ENCODE measurements at regions not wholly inside any gene's neighbourhood (a gene's known extent, or its start where the extent isn't known, plus 50 kb on each side); places are given as distances from the start of the nearest gene placed in this dataset.

- Histone ChIP-seq H3K4me3 (no peak overlapping the region), H3K9me3 (no peaks in the 10 kb centered on the region), H3K4me1 (no peaks in the 10 kb centered on the region), H3K27me3 (no peaks in the 10 kb centered on the region), H3K27ac (no peak overlapping the region), H3K36me3 (no peaks in the 10 kb centered on the region)
- DNase-seq (no peak), ATAC-seq (no peak)
- no peak for TF ChIP-seq CTCF (IDR thresholded peaks at IDR 0.05)
- intact Hi-C loops (cut with DNase I) = no loop called here
- WGBS, 2 donors = 77 to 79% methylated on average over 7 of the region's 7 CpGs
Measured at GRCh38 chr9:82750411-82750913, 312.5 kb downstream of the RASEF start.

GRCh38 chr9:82757924-82758323 is 305.0 kb downstream of the RASEF start:
- TF ChIP-seq CTCF (IDR thresholded peaks at IDR 0.05) = no peak
- ATAC-seq = no peak
- WGBS, 2 donors = 40 to 90% methylated on average over 1 of the region's 1 CpG

GRCh38 chr9:82761027-82761426 is 301.9 kb downstream of the RASEF start:
- Histone ChIP-seq H3K4me1 (no peaks in the 10 kb centered on the region), H3K4me3 (no peak overlapping the region), H3K27me3 (peaks cover 0 to 4% (median 0%) of the 10 kb centered on the region in 7 donors), H3K9me3 (no peaks in the 10 kb centered on the region), H3K36me3 (no peaks in the 10 kb centered on the region), H3K27ac (no peak overlapping the region)
- DNase-seq = no peak
- TF ChIP-seq CTCF (IDR thresholded peaks at IDR 0.05) = no peak
- intact Hi-C loops (cut with DNase I) = no loop called here
- no peak for ATAC-seq
- 88 to 96% methylated on average over 1 of the region's 1 CpG for WGBS, 2 donors

More at GRCh38 chr9:82757924-82758323, 305.0 kb downstream of the RASEF start:
- no peaks in the 10 kb centered on the region for H3K36me3 ChIP-seq
- no peak overlapping the region for H3K4me3 ChIP-seq
- H3K4me1 ChIP-seq = no peaks in the 10 kb centered on the region
- peaks cover 0 to 4% (median 0%) of the 10 kb centered on the region in 7 donors for H3K27me3 ChIP-seq
- DNase-seq = no peak
- intact Hi-C loops (cut with DNase I) = no loop called here
- no peak overlapping the region for H3K27ac ChIP-seq
- H3K9me3 ChIP-seq = no peaks in the 10 kb centered on the region

GRCh38 chr9:82761956-82762355 is 301.0 kb downstream of the RASEF start:
- Histone ChIP-seq H3K4me3 (no peak overlapping the region), H3K4me1 (no peaks in the 10 kb centered on the region), H3K27me3 (peaks cover 0 to 4% (median 0%) of the 10 kb centered on the region in 7 donors), H3K9me3 (no peaks in the 10 kb centered on the region), H3K27ac (no peak overlapping the region), H3K36me3 (no peaks in the 10 kb centered on the region)
- WGBS, 2 donors = 83 to 89% methylated on average over 3 of the region's 3 CpGs
- TF ChIP-seq CTCF (IDR thresholded peaks at IDR 0.05) = no peak
- ATAC-seq (no peak), DNase-seq (no peak)
- intact Hi-C loops (cut with DNase I) = no loop called here

Data from heart right ventricle (tissue), 16 donors.